CD14-positive monocyte (primary cell): ENCODE measurements at regions not wholly inside any gene's neighbourhood (a gene's known extent, or its start where the extent isn't known, plus 50 kb on each side); places are given as distances from the start of the nearest gene placed in this dataset.

Experiments used
- DNase-seq, 3 donors: peaks; one replicate each; pipeline ENCODE4 v3.0.0-alpha.2; 2011 to 2022
- H2AFZ ChIP-seq: 2 replicates; pipeline ENCODE4 v1.6.0; 2012; ENCODE audit warnings: mild to moderate bottlenecking, low read depth, low read length, inconsistent platforms; ENCODE audit not compliant: insufficient read depth, poor library complexity, severe bottlenecking
- H3K27ac ChIP-seq, 2 donors: 1 replicate in 1 of 2; 2 replicates in 1 of 2; pipeline ENCODE4 v1.5.1; 2012 to 2013; ENCODE audit warnings: low read length in 2 of 2, control low read depth in 1 of 2, inconsistent platforms in 1 of 2, low read depth in 1 of 2, mild to moderate bottlenecking in 1 of 2
- H3K27me3 ChIP-seq, 2 donors: one replicate each; pipeline versions ENCODE4 v1.6.0 to v1.6.1; 2011 to 2013; ENCODE audit warnings: low read length in 2 of 2; ENCODE audit not compliant: control insufficient read depth in 2 of 2, insufficient read depth in 2 of 2
- H3K36me3 ChIP-seq, 2 donors: replicated peaks in 1 of 2; 1 replicate in 1 of 2; 2 replicates in 1 of 2; pipeline versions ENCODE4 v1.5.1 to v1.6.1; 2012 to 2013; ENCODE audit warnings: low read length in 2 of 2, control low read depth in 1 of 2, inconsistent platforms in 1 of 2, mild to moderate bottlenecking in 1 of 2; ENCODE audit not compliant: insufficient read depth in 2 of 2, control insufficient read depth in 1 of 2
- H3K4me1 ChIP-seq, 2 donors: 1 replicate in 1 of 2; 2 replicates in 1 of 2; pipeline versions ENCODE4 v1.5.1 to v1.6.1; 2012 to 2013; ENCODE audit warnings: low read length in 2 of 2, control low read depth in 1 of 2, inconsistent platforms in 1 of 2, mild to moderate bottlenecking in 1 of 2, moderate library complexity in 1 of 2; ENCODE audit not compliant: insufficient read depth in 2 of 2, control insufficient read depth in 1 of 2
- H3K4me2 ChIP-seq: replicated peaks from 2 replicates; pipeline ENCODE3; 2012; ENCODE audit warnings: low read length, moderate library complexity, mild to moderate bottlenecking; ENCODE audit not compliant: poor library complexity, severe bottlenecking; ENCODE audit errors: extremely low read depth
- H3K4me3 ChIP-seq, 3 experiments: fragments of 200-600 bp in 1 of 3; sonication (generic) in 1 of 3; replicated peaks in 1 of 3; 1 replicate in 2 of 3; 2 replicates in 1 of 3; pipeline ENCODE4 v1.5.1; 2011 to 2013; ENCODE audit warnings: low read length in 3 of 3, mild to moderate bottlenecking in 3 of 3, control low read depth in 2 of 3, low read depth in 2 of 3, inconsistent platforms in 1 of 3, moderate library complexity in 1 of 3
- H3K79me2 ChIP-seq: 2 replicates; pipeline ENCODE4 v1.6.0; 2012; ENCODE audit warnings: mild to moderate bottlenecking, control low read depth, inconsistent platforms, low read length, moderate library complexity; ENCODE audit not compliant: insufficient read depth
- H3K9ac ChIP-seq: 2 replicates; pipeline ENCODE4 v1.6.0; 2017; ENCODE audit warnings: low read length, mild to moderate bottlenecking; ENCODE audit not compliant: insufficient read depth, poor library complexity, severe bottlenecking
- H3K9me3 ChIP-seq, 2 donors: replicated peaks in 1 of 2; 1 replicate in 1 of 2; 2 replicates in 1 of 2; pipeline versions ENCODE4 v1.5.1 to v1.6.1; 2012 to 2013; ENCODE audit warnings: low read length in 2 of 2, control low read depth in 1 of 2; ENCODE audit not compliant: control insufficient read depth in 1 of 2, insufficient read depth in 1 of 2
- H4K20me1 ChIP-seq: 2 replicates; pipeline ENCODE4 v1.6.0; 2012; ENCODE audit warnings: mild to moderate bottlenecking, low read length, control low read depth, moderate library complexity; ENCODE audit not compliant: insufficient read depth
- H3K27ac Mint-ChIP-seq, 7 donors: one replicate each; pipeline ENCODE4 v1.8.0; 2020; ENCODE audit warnings: mild to moderate bottlenecking in 7 of 7, mixed read lengths in 7 of 7, moderate library complexity in 6 of 7, inconsistent platforms in 2 of 7
- H3K27me3 Mint-ChIP-seq, 3 donors: one replicate each; pipeline ENCODE4 v1.8.0; 2021 to 2022; ENCODE audit warnings: low read depth in 3 of 3, mild to moderate bottlenecking in 3 of 3, mixed read lengths in 3 of 3, moderate library complexity in 3 of 3, inconsistent platforms in 1 of 3
- H3K36me3 Mint-ChIP-seq, 2 donors: one replicate each; pipeline ENCODE4 v1.8.0; 2020; ENCODE audit warnings: mixed read lengths in 2 of 2, inconsistent platforms in 1 of 2, mild to moderate bottlenecking in 1 of 2
- H3K4me1 Mint-ChIP-seq: one replicate; pipeline ENCODE4 v1.8.0; 2020; ENCODE audit warnings: mild to moderate bottlenecking, mixed read lengths
- H3K4me3 Mint-ChIP-seq, 2 donors: one replicate each; pipeline ENCODE4 v1.8.0; 2020; ENCODE audit warnings: mild to moderate bottlenecking in 2 of 2, mixed read lengths in 2 of 2, moderate library complexity in 1 of 2
- H3K9me3 Mint-ChIP-seq, 7 donors: one replicate each; pipeline ENCODE4 v1.8.0; 2020 to 2022; ENCODE audit warnings: mixed read lengths in 7 of 7, mild to moderate bottlenecking in 6 of 7, moderate library complexity in 6 of 7, inconsistent platforms in 2 of 7
- CTCF ChIP-seq: fragments of 200-600 bp; IDR thresholded peaks from one replicate; pipeline ENCODE4 v1.8.0; 2022; ENCODE audit warnings: antibody characterized with exemption, mild to moderate bottlenecking
- WGBS: methylation state at CpG from one replicate; pipeline ENCODE4 v1.1.5; 2013; ENCODE audit warnings: missing lambda C conversion rate; ENCODE audit not compliant: insufficient coverage; 5-methylcytosine and 5-hydroxymethylcytosine counted together
- intact Hi-C, 2 donors: fragments of 100-400 bp; cut with micrococcal nuclease; formaldehyde crosslinking; loops; one replicate each; pipeline versions ENCODE4 v1.15.0 to v1.15.1; 2023

GRCh38 chr14:34044373-34044637 lies 93.4 kb upstream of the EGLN3 start:
- intact Hi-C loops: no loop called here
- peaks cover 2% of the 10 kb centered on the region for H3K4me1 Mint-ChIP-seq
- no peak overlapping the region for H3K4me2 ChIP-seq
- no peak overlapping the region for H3K4me3 Mint-ChIP-seq
- no peak overlapping the region for H3K27ac ChIP-seq
- TF ChIP-seq CTCF: no peak
- no peaks in the 10 kb centered on the region for H3K79me2 ChIP-seq
- no peak for DNase-seq
- H3K9ac ChIP-seq: no peak overlapping the region
- H4K20me1 ChIP-seq: no peaks in the 10 kb centered on the region
- H3K36me3 Mint-ChIP-seq: no peaks in the 10 kb centered on the region
- H2AFZ ChIP-seq: no peak overlapping the region
- H3K36me3 ChIP-seq: no peaks in the 10 kb centered on the region
- H3K9me3 Mint-ChIP-seq: peaks cover 0 to 1% (median 0%) of the 10 kb centered on the region in 7 donors
- H3K4me3 ChIP-seq: no peak overlapping the region
- H3K27me3 Mint-ChIP-seq: peaks cover 2 to 6% (median 5%) of the 10 kb centered on the region in 3 donors
- no peak overlapping the region for H3K27ac Mint-ChIP-seq
- H3K27me3 ChIP-seq: no peaks in the 10 kb centered on the region
- H3K4me1 ChIP-seq: no peaks in the 10 kb centered on the region
- WGBS: no CpG with 5 or more reads among the region's 4 CpGs
- no peaks in the 10 kb centered on the region for H3K9me3 ChIP-seq

GRCh38 chr14:34043627-34044372 lies 92.9 kb upstream of the EGLN3 start:
- intact Hi-C loops: no loop called here
- Histone ChIP-seq H2AFZ (no peak overlapping the region), H3K4me1 (no peaks in the 10 kb centered on the region), H3K9ac (no peak overlapping the region), H3K4me3 (no peak overlapping the region), H4K20me1 (no peaks in the 10 kb centered on the region), H3K36me3 (no peaks in the 10 kb centered on the region), H3K27me3 (no peaks in the 10 kb centered on the region), H3K9me3 (no peaks in the 10 kb centered on the region), H3K79me2 (no peaks in the 10 kb centered on the region), H3K27ac (no peak overlapping the region), H3K4me2 (no peak overlapping the region)
- Mint-ChIP-seq H3K9me3 (peaks cover 0 to 1% (median 0%) of the 10 kb centered on the region in 7 donors), H3K27ac (no peak overlapping the region), H3K4me3 (no peak overlapping the region), H3K27me3 (peaks cover 2 to 5% (median 3%) of the 10 kb centered on the region in 3 donors), H3K4me1 (peaks cover 2% of the 10 kb centered on the region), H3K36me3 (no peaks in the 10 kb centered on the region)
- TF ChIP-seq CTCF: no peak
- 80% methylated on average over 1 of the region's 4 CpGs for WGBS
- no peak for DNase-seq
